ENCODE measurements at regions not wholly inside any gene's neighbourhood (a gene's known extent, or its start where the extent isn't known, plus 50 kb on each side); places are given as distances from the start of the nearest gene placed in this dataset.

GRCh38 chr6:106788761-106789160, 159.4 kb downstream of the QRSL1 start:
- TF ChIP-seq CTCF (IDR thresholded peaks at IDR 0.05), result no peak
- no peak for TF ChIP-seq POLR2A (IDR thresholded peaks at IDR 0.05)
- TF ChIP-seq POLR2AphosphoS5 (IDR thresholded peaks at IDR 0.05; ENCODE audit: insufficient read depth in 1 of 2, low read depth in 1 of 2), result no peak
